PC-9 (cell line): ENCODE measurements at regions not wholly inside any gene's neighbourhood (a gene's known extent, or its start where the extent isn't known, plus 50 kb on each side); places are given as distances from the start of the nearest gene placed in this dataset.

Experiments used
- BruUV-seq: library from RNA; stranded (reverse); fragments of 400-500 nt; replicated peaks from 2 replicates; lab custom pipeline; 2021; lab: Mats Ljungman, UMichigan
- CTCF ChIA-PET: fragments of 300-600 bp; sonication (Branson Sonifier 250); formaldehyde crosslinking; loops from one replicate; lab custom pipeline; 2022; ENCODE audit warnings: antibody characterized with exemption; lab: Charles Lee
- POLR2A ChIA-PET: fragments of 300-600 bp; sonication (Branson Sonifier 250); formaldehyde crosslinking; loops from one replicate; lab custom pipeline; 2022; ENCODE audit warnings: antibody characterized with exemption; ENCODE audit not compliant: unreplicated experiment; lab: Charles Lee
- DNase-seq, 2 experiments: peaks; one replicate each; pipeline versions ENCODE4 v3.0.0 to v3.0.0-alpha.2; 2015 to 2022; ENCODE audit warnings: mixed read lengths in 1 of 2
- H2AFZ ChIP-seq: fragments of 200-600 bp; sonication (generic); 2 replicates; pipeline ENCODE4 v1.8.1; 2017; ENCODE audit warnings: antibody characterized with exemption
- H3F3A ChIP-seq: fragments of 200-600 bp; sonication (generic); 2 replicates; pipeline ENCODE4 v1.8.1; 2017; ENCODE audit warnings: antibody characterized with exemption, mild to moderate bottlenecking, low read depth; ENCODE audit not compliant: insufficient read depth
- H3K27ac ChIP-seq: fragments of 200-600 bp; sonication (generic); 2 replicates; pipeline ENCODE4 v1.6.1; 2016; ENCODE audit warnings: mixed run types
- H3K27me3 ChIP-seq: fragments of 200-600 bp; sonication (generic); 2 replicates; pipeline ENCODE4 v1.6.1; 2016; ENCODE audit warnings: low read depth, mixed run types; ENCODE audit not compliant: insufficient read depth
- H3K36me3 ChIP-seq: fragments of 200-600 bp; sonication (generic); 2 replicates; pipeline ENCODE4 v1.6.1; 2016; ENCODE audit warnings: low read depth, mixed run types
- H3K4me1 ChIP-seq: fragments of 200-600 bp; sonication (generic); replicated peaks from 2 replicates; pipeline ENCODE4 v1.6.1; 2016; ENCODE audit warnings: mixed run types; ENCODE audit not compliant: insufficient read depth
- H3K4me2 ChIP-seq: fragments of 200-600 bp; sonication (generic); 2 replicates; pipeline ENCODE4 v1.6.1; 2017; ENCODE audit warnings: mixed run types
- H3K4me3 ChIP-seq: fragments of 200-600 bp; sonication (generic); 2 replicates; pipeline ENCODE4 v1.6.1; 2016; ENCODE audit warnings: mixed run types
- H3K79me2 ChIP-seq: fragments of 200-600 bp; sonication (generic); 2 replicates; pipeline ENCODE4 v1.6.1; 2017; ENCODE audit warnings: low read depth, mixed run types
- H3K9me2 ChIP-seq: fragments of 200-600 bp; sonication (generic); 2 replicates; pipeline ENCODE4 v1.8.1; 2017; ENCODE audit warnings: mild to moderate bottlenecking; ENCODE audit not compliant: insufficient read depth
- H3K9me3 ChIP-seq: fragments of 200-600 bp; sonication (generic); 2 replicates; pipeline ENCODE4 v1.8.1; 2016; ENCODE audit warnings: low read depth; ENCODE audit not compliant: insufficient read depth
- H4K20me1 ChIP-seq: fragments of 200-600 bp; sonication (generic); 2 replicates; pipeline ENCODE4 v1.8.1; 2017; ENCODE audit not compliant: insufficient read depth
- EZH2 ChIP-seq: fragments of 200-600 bp; sonication (generic); IDR thresholded peaks from 2 replicates; pipeline ENCODE4 v1.8.0; 2017; ENCODE audit warnings: antibody characterized with exemption, low read depth
- intact Hi-C: fragments of 100-400 bp; cut with micrococcal nuclease; formaldehyde crosslinking; loops from one replicate; pipeline ENCODE4 v1.10.0; 2022; ENCODE audit not compliant: unreplicated experiment
- TF ChIP-seq, protein P1 (sequence below): fragments of 200-600 bp; sonication (generic); conservative IDR thresholded peaks from 2 replicates; pipeline ENCODE4 v1.6.1; 2017; ENCODE audit warnings: mixed run types, antibody characterized with exemption, mild to moderate bottlenecking, moderate library complexity

DNA sequence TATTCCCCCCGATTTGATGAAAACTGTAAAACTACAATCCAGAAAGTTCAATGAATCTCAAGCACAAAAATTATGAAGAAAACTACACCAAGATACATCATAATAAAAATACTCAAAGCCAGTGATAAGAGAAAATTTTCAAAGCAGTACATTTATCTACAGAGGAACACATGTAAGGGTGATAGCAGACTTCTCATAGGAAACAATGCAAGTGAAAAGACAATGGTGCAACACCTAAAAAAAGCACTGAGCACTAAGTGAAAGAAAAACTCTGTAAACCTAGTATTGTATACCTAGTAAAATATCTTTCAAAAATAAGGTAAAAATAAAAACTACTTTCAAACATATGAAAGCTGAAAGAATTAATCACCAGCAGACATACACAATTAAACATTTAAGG is 76.1 kb upstream of the IRF2BP2 start:
- peak in 1 of 2 experiments; percentile 32 for DNase-seq
- Histone ChIP-seq H4K20me1 (no peaks in the 10 kb centered on the region), H3K27ac (no peak overlapping the region), H3K36me3 (peaks cover 20% of the 10 kb centered on the region), H3F3A (peaks cover 55% of the 10 kb centered on the region), H3K27me3 (no peaks in the 10 kb centered on the region), H2AFZ (no peak overlapping the region), H3K79me2 (no peaks in the 10 kb centered on the region), H3K9me2 (no peaks in the 10 kb centered on the region), H3K9me3 (peaks cover 24% of the 10 kb centered on the region), H3K4me1 (peaks cover 17% of the 10 kb centered on the region), H3K4me3 (no peak overlapping the region), H3K4me2 (no peak overlapping the region)
- BruUV-seq: no TSS peak
- TF ChIP-seq EZH2: no peak
- TF ChIP-seq, protein P1, sequence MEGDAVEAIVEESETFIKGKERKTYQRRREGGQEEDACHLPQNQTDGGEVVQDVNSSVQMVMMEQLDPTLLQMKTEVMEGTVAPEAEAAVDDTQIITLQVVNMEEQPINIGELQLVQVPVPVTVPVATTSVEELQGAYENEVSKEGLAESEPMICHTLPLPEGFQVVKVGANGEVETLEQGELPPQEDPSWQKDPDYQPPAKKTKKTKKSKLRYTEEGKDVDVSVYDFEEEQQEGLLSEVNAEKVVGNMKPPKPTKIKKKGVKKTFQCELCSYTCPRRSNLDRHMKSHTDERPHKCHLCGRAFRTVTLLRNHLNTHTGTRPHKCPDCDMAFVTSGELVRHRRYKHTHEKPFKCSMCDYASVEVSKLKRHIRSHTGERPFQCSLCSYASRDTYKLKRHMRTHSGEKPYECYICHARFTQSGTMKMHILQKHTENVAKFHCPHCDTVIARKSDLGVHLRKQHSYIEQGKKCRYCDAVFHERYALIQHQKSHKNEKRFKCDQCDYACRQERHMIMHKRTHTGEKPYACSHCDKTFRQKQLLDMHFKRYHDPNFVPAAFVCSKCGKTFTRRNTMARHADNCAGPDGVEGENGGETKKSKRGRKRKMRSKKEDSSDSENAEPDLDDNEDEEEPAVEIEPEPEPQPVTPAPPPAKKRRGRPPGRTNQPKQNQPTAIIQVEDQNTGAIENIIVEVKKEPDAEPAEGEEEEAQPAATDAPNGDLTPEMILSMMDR: no peak
- intact Hi-C loops: no loop called here
- ChIA-PET POLR2A (interaction anchor here (0.7 kb wide), 1 partner anchor 38 kb away, joined by 6 read pairs; no protein-coding TSS in a partner anchor), CTCF (no interaction called here)

DNA sequence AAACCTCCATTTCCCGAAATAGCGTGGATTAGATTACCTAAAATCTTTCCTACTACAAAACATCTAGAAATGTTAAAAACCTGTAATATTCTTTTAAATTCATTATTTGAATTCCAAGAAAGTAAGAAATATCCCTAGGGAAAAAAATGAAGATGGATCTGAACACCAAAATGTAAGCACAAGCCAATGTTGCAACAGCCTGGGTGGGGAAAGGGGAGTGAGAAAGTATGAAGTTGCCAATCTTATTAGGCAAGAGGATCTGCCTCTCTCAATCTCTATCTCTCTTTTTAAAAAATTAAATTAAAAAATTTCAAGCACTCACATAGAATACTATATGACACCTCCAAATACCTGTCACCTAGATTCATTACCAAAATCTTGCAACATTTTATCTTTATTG is 74.9 kb upstream of the IRF2BP2 start:
- H3K79me2 ChIP-seq: no peaks in the 10 kb centered on the region

DNA sequence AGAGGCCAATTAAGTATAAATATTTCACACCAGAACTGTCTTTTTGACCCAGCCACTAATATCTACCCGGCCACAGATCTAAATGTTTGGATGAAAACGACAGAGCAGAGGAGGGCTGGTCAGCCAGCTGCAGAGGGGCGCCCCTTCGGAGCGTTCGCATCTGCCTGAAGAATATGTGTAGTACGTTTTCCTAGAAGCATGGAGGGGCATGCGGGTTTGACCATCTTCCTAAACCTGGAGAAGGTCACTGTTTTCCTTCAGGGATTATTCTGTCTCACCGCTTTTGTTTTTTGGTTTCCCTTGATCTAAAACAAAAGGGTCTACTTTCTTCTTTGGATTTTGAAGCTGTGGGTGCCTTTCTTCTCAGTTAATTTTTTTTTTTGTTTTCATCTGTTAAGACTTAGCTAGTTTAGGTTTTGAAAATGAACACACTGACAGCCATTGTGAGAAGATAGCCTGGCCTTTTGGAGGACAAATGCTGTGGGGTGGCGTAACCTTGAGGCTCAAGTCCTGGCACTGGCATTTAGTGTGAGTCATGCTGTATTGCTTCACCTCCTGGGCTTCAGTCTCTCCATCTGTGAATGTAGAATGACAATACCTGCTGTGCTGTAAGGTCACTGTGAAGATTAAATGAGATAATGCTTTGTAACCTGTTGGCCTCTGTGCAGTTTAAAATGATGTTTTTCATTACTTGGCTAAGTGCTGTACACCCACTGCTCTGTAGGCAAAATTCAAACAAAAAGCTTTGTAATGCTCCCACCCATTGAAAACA is 74.1 kb upstream of the IRF2BP2 start:
- H3K9me2 ChIP-seq: no peaks in the 10 kb centered on the region
- DNase-seq: peak; percentile 56 to 82
- H3K9me3 ChIP-seq: peaks cover 24% of the 10 kb centered on the region
- H3K4me2 ChIP-seq: no peak overlapping the region
- H3K4me1 ChIP-seq: peaks cover 17% of the 10 kb centered on the region
- no peaks in the 10 kb centered on the region for H3K79me2 ChIP-seq
- POLR2A ChIA-PET: interaction anchor here (0.6 to 0.7 kb wide), 3 partner anchors 22 to 189 kb away, joined by 4 to 6 read pairs (median 4); no protein-coding TSS in a partner anchor
- H3K27ac ChIP-seq: peak overlapping the region; percentile 10
- CTCF ChIA-PET: no interaction called here
- 0 out of 2 replicates have a peak overlapping the region, but pooled peaks have one; percentile 3 for H3K4me3 ChIP-seq
- no peak for TF ChIP-seq EZH2
- TF ChIP-seq, protein P1: no peak
- peaks cover 21% of the 10 kb centered on the region for H3K36me3 ChIP-seq
- H2AFZ ChIP-seq: no peak overlapping the region
- intact Hi-C loops: loop anchor here (1.0 to 2.0 kb wide), 4 partner anchors 26 to 73 kb away; partner anchors contain the start of gene IRF2BP2
- H3K27me3 ChIP-seq: no peaks in the 10 kb centered on the region
- BruUV-seq: no TSS peak
- peaks cover 43% of the 10 kb centered on the region for H3F3A ChIP-seq
- H4K20me1 ChIP-seq: no peaks in the 10 kb centered on the region

More for the DNA sequence above, 74.9 kb upstream of the IRF2BP2 start:
- TF ChIP-seq, protein P1: no peak
- TF ChIP-seq EZH2: no peak
- H3K4me2 ChIP-seq: no peak overlapping the region
- H3K4me3 ChIP-seq: no peak overlapping the region
- peaks cover 20% of the 10 kb centered on the region for H3K36me3 ChIP-seq
- DNase-seq: no peak
- no peaks in the 10 kb centered on the region for H4K20me1 ChIP-seq
- H3F3A ChIP-seq: peaks cover 50% of the 10 kb centered on the region
- ChIA-PET CTCF (no interaction called here), POLR2A (no interaction called here)
- H3K27ac ChIP-seq: 0 out of 2 replicates have a peak overlapping the region, but pooled peaks have one; percentile 10
- intact Hi-C loops: loop anchor here (1.0 to 2.0 kb wide), 4 partner anchors 27 to 74 kb away; partner anchors contain the start of gene IRF2BP2
- H3K9me3 ChIP-seq: peaks cover 24% of the 10 kb centered on the region
- H3K4me1 ChIP-seq: peaks cover 17% of the 10 kb centered on the region
- H2AFZ ChIP-seq: no peak overlapping the region
- H3K9me2 ChIP-seq: no peaks in the 10 kb centered on the region
- H3K27me3 ChIP-seq: no peaks in the 10 kb centered on the region
- BruUV-seq: no TSS peak
